ENCODE measurements at regions not wholly inside any gene's neighbourhood (a gene's known extent, or its start where the extent isn't known, plus 50 kb on each side); places are given as distances from the start of the nearest gene placed in this dataset.
"Not testable (repeated sequence)": the region's sequence is repeated elsewhere in the genome, so short reads cannot be mapped to it uniquely, and the experiment has no call there.

DNA sequence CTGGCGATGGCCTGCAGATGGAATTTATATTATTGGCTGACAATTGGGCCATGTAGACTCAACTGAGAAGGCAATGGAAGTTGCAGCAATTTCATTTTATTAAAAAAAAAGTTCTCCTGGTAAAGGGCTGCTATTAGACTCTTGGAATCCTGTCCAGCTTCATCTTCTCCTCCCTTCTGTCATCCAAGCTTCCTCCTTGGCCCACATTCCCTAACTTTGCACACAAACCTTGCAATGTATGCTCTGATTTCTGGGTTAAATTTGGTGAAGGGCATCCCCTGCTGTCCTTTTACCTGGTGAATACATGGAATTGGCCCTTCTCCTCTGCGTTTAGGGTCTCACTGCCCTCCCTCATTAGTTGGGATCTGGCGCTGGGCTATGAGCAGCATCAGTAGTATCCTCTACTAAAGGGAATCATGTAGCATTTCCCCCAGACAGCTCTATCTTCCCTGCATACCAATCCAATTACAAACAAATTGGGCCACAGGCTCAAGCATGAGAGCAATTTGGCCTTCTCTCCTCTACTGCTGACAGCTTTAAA lies 336.9 kb downstream of the BMP4 start:
- Histone ChIP-seq H3K9me3 (replicated peaks in 1 of 2; ENCODE audit: control insufficient read depth in 1 of 2, insufficient read depth in 1 of 2, low read length in 2 of 2) (no peaks in the 10 kb centered on the region), H3K79me2 (ENCODE audit: insufficient read depth, low read length) (no peaks in the 10 kb centered on the region), H4K20me1 (ENCODE audit: insufficient read depth, low read length) (no peaks in the 10 kb centered on the region), H3K4me3 (replicated peaks in 1 of 3; ENCODE audit: low read depth in 2 of 3, low read length in 3 of 3) (no peak overlapping the region), H3K27me3 (ENCODE audit: control insufficient read depth in 2 of 2, insufficient read depth in 2 of 2, low read length in 2 of 2) (no peaks in the 10 kb centered on the region), H3K4me1 (ENCODE audit: control insufficient read depth in 1 of 2, insufficient read depth in 2 of 2, low read length in 2 of 2) (no peaks in the 10 kb centered on the region), H3K9ac (ENCODE audit: insufficient read depth, low read length, poor library complexity, severe bottlenecking) (no peak overlapping the region), H2AFZ (ENCODE audit: insufficient read depth, low read depth, low read length, poor library complexity, severe bottlenecking) (no peak overlapping the region), H3K27ac (ENCODE audit: low read depth in 1 of 2, low read length in 2 of 2) (no peak overlapping the region), H3K36me3 (replicated peaks in 1 of 2; ENCODE audit: control insufficient read depth in 1 of 2, insufficient read depth in 2 of 2, low read length in 2 of 2) (no peaks in the 10 kb centered on the region), H3K4me2 (replicated peaks; ENCODE audit: extremely low read depth, low read length, poor library complexity, severe bottlenecking) (no peak overlapping the region)
- DNase-seq: no peak
- TF ChIP-seq, protein P1, sequence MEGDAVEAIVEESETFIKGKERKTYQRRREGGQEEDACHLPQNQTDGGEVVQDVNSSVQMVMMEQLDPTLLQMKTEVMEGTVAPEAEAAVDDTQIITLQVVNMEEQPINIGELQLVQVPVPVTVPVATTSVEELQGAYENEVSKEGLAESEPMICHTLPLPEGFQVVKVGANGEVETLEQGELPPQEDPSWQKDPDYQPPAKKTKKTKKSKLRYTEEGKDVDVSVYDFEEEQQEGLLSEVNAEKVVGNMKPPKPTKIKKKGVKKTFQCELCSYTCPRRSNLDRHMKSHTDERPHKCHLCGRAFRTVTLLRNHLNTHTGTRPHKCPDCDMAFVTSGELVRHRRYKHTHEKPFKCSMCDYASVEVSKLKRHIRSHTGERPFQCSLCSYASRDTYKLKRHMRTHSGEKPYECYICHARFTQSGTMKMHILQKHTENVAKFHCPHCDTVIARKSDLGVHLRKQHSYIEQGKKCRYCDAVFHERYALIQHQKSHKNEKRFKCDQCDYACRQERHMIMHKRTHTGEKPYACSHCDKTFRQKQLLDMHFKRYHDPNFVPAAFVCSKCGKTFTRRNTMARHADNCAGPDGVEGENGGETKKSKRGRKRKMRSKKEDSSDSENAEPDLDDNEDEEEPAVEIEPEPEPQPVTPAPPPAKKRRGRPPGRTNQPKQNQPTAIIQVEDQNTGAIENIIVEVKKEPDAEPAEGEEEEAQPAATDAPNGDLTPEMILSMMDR (IDR thresholded peaks at IDR 0.05): no peak
- Mint-ChIP-seq H3K4me3 (no peak overlapping the region), H3K4me1 (no peaks in the 10 kb centered on the region), H3K27ac (no peak overlapping the region), H3K9me3 (peaks cover 3 to 7% (median 5%) of the 10 kb centered on the region in 7 donors), H3K36me3 (no peaks in the 10 kb centered on the region), H3K27me3 (ENCODE audit: low read depth in 3 of 3) (peaks cover 0 to 2% (median 0%) of the 10 kb centered on the region in 3 donors)
- WGBS (ENCODE audit: insufficient coverage): 85% methylated on average over 2 of the region's 3 CpGs
- intact Hi-C loops (cut with micrococcal nuclease): no loop called here

DNA sequence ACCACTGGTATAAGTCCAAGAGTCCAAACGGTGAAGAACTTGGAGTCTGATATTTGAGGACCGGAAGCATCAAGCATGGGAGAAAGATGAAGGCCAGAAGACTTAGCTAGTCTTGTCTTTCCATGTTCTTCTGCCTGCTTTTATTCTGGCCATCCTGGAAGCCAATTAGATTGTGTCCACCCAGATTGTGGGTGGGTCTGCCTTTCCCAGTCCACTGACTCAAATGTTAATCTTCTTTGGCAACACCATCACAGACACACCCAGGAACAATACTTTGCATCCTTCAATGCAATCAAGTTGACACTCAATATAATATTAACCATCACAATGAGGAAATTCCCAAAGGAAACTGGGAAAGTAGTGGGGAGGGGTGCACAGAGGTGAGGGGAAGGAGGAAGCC lies 340.1 kb downstream of the BMP4 start:
- H3K4me1 ChIP-seq (ENCODE audit: control insufficient read depth in 1 of 2, insufficient read depth in 2 of 2, low read length in 2 of 2); H3K27me3 Mint-ChIP-seq (ENCODE audit: low read depth in 3 of 3); H3K36me3 ChIP-seq (replicated peaks in 1 of 2; ENCODE audit: control insufficient read depth in 1 of 2, insufficient read depth in 2 of 2, low read length in 2 of 2); DNase-seq; H4K20me1 ChIP-seq (ENCODE audit: insufficient read depth, low read length); intact Hi-C loops (cut with micrococcal nuclease); H3K4me3 Mint-ChIP-seq; H3K27ac Mint-ChIP-seq; H3K9me3 ChIP-seq (replicated peaks in 1 of 2; ENCODE audit: control insufficient read depth in 1 of 2, insufficient read depth in 1 of 2, low read length in 2 of 2); H3K4me1 Mint-ChIP-seq; H3K9ac ChIP-seq (ENCODE audit: insufficient read depth, low read length, poor library complexity, severe bottlenecking); H2AFZ ChIP-seq (ENCODE audit: insufficient read depth, low read depth, low read length, poor library complexity, severe bottlenecking); H3K4me3 ChIP-seq (replicated peaks in 1 of 3; ENCODE audit: low read depth in 2 of 3, low read length in 3 of 3); H3K36me3 Mint-ChIP-seq; H3K79me2 ChIP-seq (ENCODE audit: insufficient read depth, low read length); H3K27ac ChIP-seq (ENCODE audit: low read depth in 1 of 2, low read length in 2 of 2); H3K27me3 ChIP-seq (ENCODE audit: control insufficient read depth in 2 of 2, insufficient read depth in 2 of 2, low read length in 2 of 2); H3K4me2 ChIP-seq (replicated peaks; ENCODE audit: extremely low read depth, low read length, poor library complexity, severe bottlenecking): not testable (repeated sequence)
- WGBS (ENCODE audit: insufficient coverage): 100% methylated on average over 2 of the region's 2 CpGs
- peaks cover 4 to 20% (median 9%) of the 10 kb centered on the region in 7 donors for H3K9me3 Mint-ChIP-seq

All from CD14-positive monocyte (primary cell).